ENCODE measurements at regions not wholly inside any gene's neighbourhood (a gene's known extent, or its start where the extent isn't known, plus 50 kb on each side); places are given as distances from the start of the nearest gene placed in this dataset.

- TF ChIP-seq PAX5 (IDR thresholded peaks at IDR 0.05; ENCODE audit: insufficient read depth, low read length, severe bottlenecking) = no peak
- TF ChIP-seq POU2F2 (IDR thresholded peaks at IDR 0.05; ENCODE audit: low read depth, low read length) = no peak
- TF ChIP-seq POLR2AphosphoS5 (IDR thresholded peaks at IDR 0.05; ENCODE audit: low read depth, low read length) = no peak
- TF ChIP-seq POLR2A (IDR thresholded peaks at IDR 0.05; ENCODE audit: low read depth, low read length) = no peak
- no peak for TF ChIP-seq SPI1 (IDR thresholded peaks at IDR 0.05; ENCODE audit: low read depth, low read length)
- no peak for TF ChIP-seq TAF1 (IDR thresholded peaks at IDR 0.05; ENCODE audit: low read depth, low read length)
- FAIRE-seq (no peak), DNase-seq (ENCODE audit: insufficient read length, low spot score) (no peak)
These were observed 123.9 kb upstream of the DPYD start for GRCh38 chr1:98044766-98045165.

GRCh38 chr1:98044071-98044697 is 123.3 kb upstream of the DPYD start:
- FAIRE-seq = no peak
- TF ChIP-seq TAF1 (IDR thresholded peaks at IDR 0.05; ENCODE audit: low read depth, low read length) (no peak), POLR2AphosphoS5 (IDR thresholded peaks at IDR 0.05; ENCODE audit: low read depth, low read length) (no peak), PAX5 (IDR thresholded peaks at IDR 0.05; ENCODE audit: insufficient read depth, low read length, severe bottlenecking) (no peak), POLR2A (IDR thresholded peaks at IDR 0.05; ENCODE audit: low read depth, low read length) (no peak), POU2F2 (IDR thresholded peaks at IDR 0.05; ENCODE audit: low read depth, low read length) (no peak)
- no peak for DNase-seq (ENCODE audit: insufficient read length, low spot score)

- TF ChIP-seq TAF1 (IDR thresholded peaks at IDR 0.05; ENCODE audit: low read depth, low read length) (no peak), SPI1 (IDR thresholded peaks at IDR 0.05; ENCODE audit: low read depth, low read length) (no peak), PAX5 (IDR thresholded peaks at IDR 0.05; ENCODE audit: insufficient read depth, low read length, severe bottlenecking) (no peak), POLR2A (IDR thresholded peaks at IDR 0.05; ENCODE audit: low read depth, low read length) (no peak), POLR2AphosphoS5 (IDR thresholded peaks at IDR 0.05; ENCODE audit: low read depth, low read length) (no peak), POU2F2 (IDR thresholded peaks at IDR 0.05; ENCODE audit: low read depth, low read length) (no peak)
- FAIRE-seq = no peak
These were observed 114.8 kb upstream of the DPYD start for GRCh38 chr1:98035602-98036002.

GRCh38 chr1:98034505-98034904 is 113.7 kb upstream of the DPYD start:
- TF ChIP-seq POU2F2 (IDR thresholded peaks at IDR 0.05; ENCODE audit: low read depth, low read length) (no peak), PAX5 (IDR thresholded peaks at IDR 0.05; ENCODE audit: insufficient read depth, low read length, severe bottlenecking) (no peak), POLR2AphosphoS5 (IDR thresholded peaks at IDR 0.05; ENCODE audit: low read depth, low read length) (no peak), TAF1 (IDR thresholded peaks at IDR 0.05; ENCODE audit: low read depth, low read length) (no peak), SPI1 (IDR thresholded peaks at IDR 0.05; ENCODE audit: low read depth, low read length) (no peak), POLR2A (IDR thresholded peaks at IDR 0.05; ENCODE audit: low read depth, low read length) (no peak)
- DNase-seq (ENCODE audit: insufficient read length, low spot score) = no peak
- no peak for FAIRE-seq

More at GRCh38 chr1:98035602-98036002, 114.8 kb upstream of the DPYD start:
- no peak for DNase-seq (ENCODE audit: insufficient read length, low spot score)

- DNase-seq (ENCODE audit: insufficient read length, low spot score) = no peak
- no peak for FAIRE-seq
- TF ChIP-seq POLR2AphosphoS5 (IDR thresholded peaks at IDR 0.05; ENCODE audit: low read depth, low read length) (no peak), PAX5 (IDR thresholded peaks at IDR 0.05; ENCODE audit: insufficient read depth, low read length, severe bottlenecking) (no peak), SPI1 (IDR thresholded peaks at IDR 0.05; ENCODE audit: low read depth, low read length) (no peak), TAF1 (IDR thresholded peaks at IDR 0.05; ENCODE audit: low read depth, low read length) (no peak), POLR2A (IDR thresholded peaks at IDR 0.05; ENCODE audit: low read depth, low read length) (no peak), POU2F2 (IDR thresholded peaks at IDR 0.05; ENCODE audit: low read depth, low read length) (no peak)
These were observed 112.1 kb upstream of the DPYD start for GRCh38 chr1:98032958-98033357.

GRCh38 chr1:98030976-98031375 is 110.1 kb upstream of the DPYD start:
- TF ChIP-seq POLR2AphosphoS5 (IDR thresholded peaks at IDR 0.05; ENCODE audit: low read depth, low read length) (no peak), TAF1 (IDR thresholded peaks at IDR 0.05; ENCODE audit: low read depth, low read length) (no peak), POLR2A (IDR thresholded peaks at IDR 0.05; ENCODE audit: low read depth, low read length) (no peak), SPI1 (IDR thresholded peaks at IDR 0.05; ENCODE audit: low read depth, low read length) (no peak), POU2F2 (IDR thresholded peaks at IDR 0.05; ENCODE audit: low read depth, low read length) (no peak), PAX5 (IDR thresholded peaks at IDR 0.05; ENCODE audit: insufficient read depth, low read length, severe bottlenecking) (no peak)
- no peak for FAIRE-seq

GRCh38 chr1:98030483-98030882 is 109.6 kb upstream of the DPYD start:
- no peak for FAIRE-seq
- TF ChIP-seq SPI1 (IDR thresholded peaks at IDR 0.05; ENCODE audit: low read depth, low read length) (no peak), POLR2AphosphoS5 (IDR thresholded peaks at IDR 0.05; ENCODE audit: low read depth, low read length) (no peak), POLR2A (IDR thresholded peaks at IDR 0.05; ENCODE audit: low read depth, low read length) (no peak), TAF1 (IDR thresholded peaks at IDR 0.05; ENCODE audit: low read depth, low read length) (no peak), PAX5 (IDR thresholded peaks at IDR 0.05; ENCODE audit: insufficient read depth, low read length, severe bottlenecking) (no peak), POU2F2 (IDR thresholded peaks at IDR 0.05; ENCODE audit: low read depth, low read length) (no peak)
- no peak for DNase-seq (ENCODE audit: insufficient read length, low spot score)

More at GRCh38 chr1:98030976-98031375, 110.1 kb upstream of the DPYD start:
- no peak for DNase-seq (ENCODE audit: insufficient read length, low spot score)

GRCh38 chr1:98028800-98029199 is 108.0 kb upstream of the DPYD start:
- DNase-seq (ENCODE audit: insufficient read length, low spot score) = no peak
- no peak for FAIRE-seq
- no peak for TF ChIP-seq SPI1 (IDR thresholded peaks at IDR 0.05; ENCODE audit: low read depth, low read length)
- TF ChIP-seq POLR2A (IDR thresholded peaks at IDR 0.05; ENCODE audit: low read depth, low read length) = no peak
- TF ChIP-seq PAX5 (IDR thresholded peaks at IDR 0.05; ENCODE audit: insufficient read depth, low read length, severe bottlenecking) = no peak
- no peak for TF ChIP-seq POU2F2 (IDR thresholded peaks at IDR 0.05; ENCODE audit: low read depth, low read length)
- TF ChIP-seq TAF1 (IDR thresholded peaks at IDR 0.05; ENCODE audit: low read depth, low read length) = no peak
- no peak for TF ChIP-seq POLR2AphosphoS5 (IDR thresholded peaks at IDR 0.05; ENCODE audit: low read depth, low read length)

GRCh38 chr1:98027103-98027705 is 106.4 kb upstream of the DPYD start:
- DNase-seq (ENCODE audit: insufficient read length, low spot score) = no peak
- TF ChIP-seq POLR2A (IDR thresholded peaks at IDR 0.05; ENCODE audit: low read depth, low read length) = no peak
- no peak for TF ChIP-seq POLR2AphosphoS5 (IDR thresholded peaks at IDR 0.05; ENCODE audit: low read depth, low read length)
- TF ChIP-seq SPI1 (IDR thresholded peaks at IDR 0.05; ENCODE audit: low read depth, low read length) = no peak
- FAIRE-seq = no peak

Measured in GM12891 (cell line).